Mesenchymal stem cell (in vitro differentiated cells and primary cell): ENCODE measurements at regions not wholly inside any gene's neighbourhood (a gene's known extent, or its start where the extent isn't known, plus 50 kb on each side); places are given as distances from the start of the nearest gene placed in this dataset.

ENCODE experiments used
- DNase-seq: peaks from one replicate; pipeline ENCODE4 v3.0.0-alpha.2; 2013
- H2AFZ ChIP-seq: one replicate; pipeline ENCODE4 v1.6.1; 2013; ENCODE audit warnings: low read depth, mild to moderate bottlenecking, control low read depth, inconsistent platforms, low read length, moderate library complexity
- H2AK5ac ChIP-seq: 2 replicates; pipeline ENCODE4 v1.6.1; 2013; ENCODE audit warnings: low read length, moderate library complexity, mild to moderate bottlenecking, inconsistent platforms; ENCODE audit not compliant: severe bottlenecking
- H2BK120ac ChIP-seq: one replicate; pipeline ENCODE4 v1.6.1; 2013; ENCODE audit warnings: low read depth, mild to moderate bottlenecking, inconsistent platforms, low read length, moderate library complexity
- H2BK12ac ChIP-seq, 2 experiments: one replicate each; pipeline ENCODE4 v1.6.1; 2013; ENCODE audit warnings: inconsistent platforms in 2 of 2, low read length in 2 of 2, mild to moderate bottlenecking in 2 of 2, moderate library complexity in 2 of 2, control low read depth in 1 of 2
- H2BK15ac ChIP-seq: one replicate; pipeline ENCODE4 v1.6.1; 2013; ENCODE audit warnings: mild to moderate bottlenecking, low read depth, inconsistent platforms; ENCODE audit not compliant: poor library complexity, severe bottlenecking
- H2BK5ac ChIP-seq: 2 replicates; pipeline ENCODE4 v1.6.1; 2013; ENCODE audit warnings: low read depth, mild to moderate bottlenecking, low read length, control low read depth, inconsistent platforms; ENCODE audit not compliant: poor library complexity, severe bottlenecking
- H3K14ac ChIP-seq, 2 experiments: one replicate each; pipeline ENCODE4 v1.6.1; 2013; ENCODE audit warnings: inconsistent platforms in 2 of 2, low read length in 2 of 2, control low read depth in 1 of 2, mild to moderate bottlenecking in 1 of 2, moderate library complexity in 1 of 2
- H3K18ac ChIP-seq, 2 experiments: one replicate each; pipeline ENCODE4 v1.6.1; 2013; ENCODE audit warnings: inconsistent platforms in 2 of 2, low read length in 2 of 2, control low read depth in 1 of 2, low read depth in 1 of 2, mild to moderate bottlenecking in 1 of 2
- H3K23ac ChIP-seq, 2 experiments: one replicate each; pipeline ENCODE4 v1.6.1; 2013; ENCODE audit warnings: inconsistent platforms in 2 of 2, low read length in 2 of 2, mild to moderate bottlenecking in 2 of 2, moderate library complexity in 2 of 2, control low read depth in 1 of 2
- H3K27ac ChIP-seq: 2 replicates; pipeline ENCODE4 v1.5.1; 2013; ENCODE audit warnings: mild to moderate bottlenecking, moderate library complexity, low read length, control low read depth, inconsistent platforms; ENCODE audit not compliant: poor library complexity, severe bottlenecking
- H3K27me3 ChIP-seq, 2 experiments: 2 replicates each; pipeline versions ENCODE4 v1.6.1 to v1.7.0; 2013; ENCODE audit warnings: low read length in 2 of 2, mild to moderate bottlenecking in 2 of 2, moderate library complexity in 2 of 2, control low read depth in 1 of 2, inconsistent platforms in 1 of 2; ENCODE audit not compliant: control insufficient read depth in 1 of 2, insufficient read depth in 1 of 2
- H3K36me3 ChIP-seq, 2 experiments: 2 replicates each; pipeline versions ENCODE4 v1.6.1 to v1.7.0; 2013; ENCODE audit warnings: low read length in 2 of 2, control low read depth in 1 of 2, inconsistent platforms in 1 of 2, low read depth in 1 of 2, mild to moderate bottlenecking in 1 of 2; ENCODE audit not compliant: insufficient read depth in 2 of 2, control insufficient read depth in 1 of 2
- H3K4ac ChIP-seq, 2 experiments: one replicate each; pipeline ENCODE4 v1.6.1; 2013; ENCODE audit warnings: inconsistent platforms in 2 of 2, low read length in 2 of 2, mild to moderate bottlenecking in 2 of 2, moderate library complexity in 2 of 2, control low read depth in 1 of 2, low read depth in 1 of 2
- H3K4me1 ChIP-seq: 2 replicates; pipeline ENCODE4 v1.6.1; 2013; ENCODE audit warnings: low read depth, low read length, control low read depth; ENCODE audit not compliant: control insufficient read depth, insufficient read depth
- H3K4me2 ChIP-seq: 2 replicates; pipeline ENCODE4 v1.6.1; 2013; ENCODE audit warnings: low read length, mild to moderate bottlenecking, inconsistent platforms; ENCODE audit not compliant: poor library complexity, severe bottlenecking
- H3K4me3 ChIP-seq, 2 experiments: 2 replicates each; pipeline versions ENCODE4 v1.5.1 to v1.7.0; 2013; ENCODE audit warnings: low read length in 2 of 2, mild to moderate bottlenecking in 2 of 2, control low read depth in 1 of 2, low read depth in 1 of 2; ENCODE audit not compliant: insufficient read depth in 1 of 2
- H3K79me1 ChIP-seq: replicated peaks from 2 replicates; pipeline ENCODE4 v1.6.1; 2013; ENCODE audit warnings: mild to moderate bottlenecking, control low read depth, low read length, inconsistent platforms; ENCODE audit not compliant: poor library complexity, severe bottlenecking
- H3K9ac ChIP-seq: 2 replicates; pipeline ENCODE4 v1.7.0; 2013; ENCODE audit warnings: mild to moderate bottlenecking, low read length, moderate library complexity
- H3K9me3 ChIP-seq: 2 replicates; pipeline ENCODE4 v1.7.0; 2013; ENCODE audit warnings: mild to moderate bottlenecking, low read length; ENCODE audit not compliant: control insufficient read depth
- H4K8ac ChIP-seq: one replicate; pipeline ENCODE4 v1.6.1; 2013; ENCODE audit warnings: inconsistent platforms, mild to moderate bottlenecking, low read length, moderate library complexity
- H4K91ac ChIP-seq: one replicate; pipeline ENCODE4 v1.6.1; 2013; ENCODE audit warnings: mild to moderate bottlenecking, low read length, inconsistent platforms
- WGBS: methylation state at CpG from one replicate; pipeline ENCODE4 v1.1.7; 2013; ENCODE audit warnings: mixed read lengths; 5-methylcytosine and 5-hydroxymethylcytosine counted together

GRCh38 chr1:73040811-73041210, 758.5 kb upstream of the NEGR1 start:
- H2BK120ac ChIP-seq, result no peak overlapping the region
- H4K91ac ChIP-seq, result no peak overlapping the region
- H3K4me2 ChIP-seq, result no peak overlapping the region
- no peak overlapping the region for H2AK5ac ChIP-seq
- H3K9me3 ChIP-seq, result no peaks in the 10 kb centered on the region
- no peak overlapping the region for H3K4me3 ChIP-seq
- no CpG with 5 or more reads among the region's 1 CpG for WGBS
- H3K4me1 ChIP-seq, result no peaks in the 10 kb centered on the region
- H2BK5ac ChIP-seq, result no peak overlapping the region
- H4K8ac ChIP-seq, result no peak overlapping the region
- no peak overlapping the region for H2AFZ ChIP-seq
- H3K27me3 ChIP-seq, result no peaks in the 10 kb centered on the region
- H3K23ac ChIP-seq, result no peak overlapping the region
- H2BK12ac ChIP-seq, result no peak overlapping the region
- H3K79me1 ChIP-seq, result no peaks in the 10 kb centered on the region
- DNase-seq, result no peak
- no peak overlapping the region for H3K14ac ChIP-seq
- no peak overlapping the region for H3K18ac ChIP-seq
- no peaks in the 10 kb centered on the region for H3K36me3 ChIP-seq
- no peak overlapping the region for H3K9ac ChIP-seq
- no peak overlapping the region for H3K4ac ChIP-seq
- H2BK15ac ChIP-seq, result no peak overlapping the region
- no peak overlapping the region for H3K27ac ChIP-seq

GRCh38 chr1:73034271-73034670, 751.9 kb upstream of the NEGR1 start:
- no peaks in the 10 kb centered on the region for H3K9me3 ChIP-seq
- no peaks in the 10 kb centered on the region for H3K4me1 ChIP-seq
- H3K14ac ChIP-seq, result no peak overlapping the region
- no peaks in the 10 kb centered on the region for H3K79me1 ChIP-seq
- no peaks in the 10 kb centered on the region for H3K36me3 ChIP-seq
- no peak overlapping the region for H2BK120ac ChIP-seq
- no peak overlapping the region for H2BK15ac ChIP-seq
- no peak overlapping the region for H2BK5ac ChIP-seq
- no peak overlapping the region for H3K18ac ChIP-seq
- no peak overlapping the region for H2AFZ ChIP-seq
- H2BK12ac ChIP-seq, result no peak overlapping the region
- H3K4me2 ChIP-seq, result no peak overlapping the region
- 58% methylated on average over 2 of the region's 4 CpGs for WGBS
- H2AK5ac ChIP-seq, result no peak overlapping the region
- no peak overlapping the region for H3K4ac ChIP-seq
- no peaks in the 10 kb centered on the region for H3K27me3 ChIP-seq
- no peak overlapping the region for H3K9ac ChIP-seq
- no peak overlapping the region for H3K27ac ChIP-seq
- H4K8ac ChIP-seq, result no peak overlapping the region
- no peak overlapping the region for H3K4me3 ChIP-seq
- no peak overlapping the region for H4K91ac ChIP-seq
- DNase-seq, result no peak
- no peak overlapping the region for H3K23ac ChIP-seq

DNA sequence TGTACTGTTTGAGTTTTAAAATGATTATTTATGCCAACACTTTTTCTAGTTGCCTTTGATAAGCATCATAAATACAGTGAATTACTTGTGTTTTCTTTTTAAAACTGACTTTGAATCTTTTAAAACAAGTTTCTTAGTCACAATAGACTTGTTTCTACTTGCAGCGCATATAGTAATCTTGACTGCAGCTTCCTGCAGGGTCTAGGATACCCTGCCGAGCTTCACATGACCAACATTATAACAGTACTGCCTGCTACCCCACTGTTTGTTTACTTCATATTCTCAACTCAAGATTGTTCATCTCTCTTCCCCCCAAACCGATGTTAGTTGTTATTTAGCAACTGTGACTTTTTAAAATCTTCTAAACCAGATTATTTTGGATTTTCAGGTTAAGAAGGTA, 751.3 kb upstream of the NEGR1 start:
- Histone ChIP-seq H3K4ac (no peak overlapping the region), H3K36me3 (no peaks in the 10 kb centered on the region), H2BK15ac (no peak overlapping the region), H2AK5ac (no peak overlapping the region), H4K91ac (no peak overlapping the region), H3K27ac (no peak overlapping the region), H3K4me1 (no peaks in the 10 kb centered on the region), H3K23ac (no peak overlapping the region), H3K4me2 (no peak overlapping the region), H2BK5ac (no peak overlapping the region), H3K4me3 (no peak overlapping the region), H3K14ac (no peak overlapping the region), H3K79me1 (no peaks in the 10 kb centered on the region), H3K18ac (no peak overlapping the region), H4K8ac (no peak overlapping the region), H3K9ac (no peak overlapping the region), H2AFZ (no peak overlapping the region), H2BK12ac (no peak overlapping the region), H2BK120ac (no peak overlapping the region), H3K27me3 (no peaks in the 10 kb centered on the region), H3K9me3 (no peaks in the 10 kb centered on the region)
- no peak for DNase-seq
- WGBS, result 71% methylated on average over 2 of the region's 3 CpGs

GRCh38 chr1:73029571-73029970, 747.2 kb upstream of the NEGR1 start:
- Histone ChIP-seq H3K4me3 (no peak overlapping the region), H2AFZ (no peak overlapping the region), H2BK12ac (no peak overlapping the region), H2BK15ac (no peak overlapping the region), H3K4me2 (no peak overlapping the region), H3K27me3 (no peaks in the 10 kb centered on the region), H2BK120ac (no peak overlapping the region), H3K4ac (no peak overlapping the region), H4K91ac (no peak overlapping the region), H2AK5ac (no peak overlapping the region), H3K23ac (no peak overlapping the region), H3K27ac (no peak overlapping the region), H2BK5ac (no peak overlapping the region), H4K8ac (no peak overlapping the region), H3K18ac (no peak overlapping the region), H3K4me1 (no peaks in the 10 kb centered on the region), H3K36me3 (no peaks in the 10 kb centered on the region), H3K79me1 (no peaks in the 10 kb centered on the region), H3K9me3 (no peaks in the 10 kb centered on the region), H3K9ac (no peak overlapping the region), H3K14ac (no peak overlapping the region)
- no peak for DNase-seq
- WGBS, result 80% methylated on average over 1 of the region's 2 CpGs
